H9 (cell line): ENCODE measurements at regions not wholly inside any gene's neighbourhood (a gene's known extent, or its start where the extent isn't known, plus 50 kb on each side); places are given as distances from the start of the nearest gene placed in this dataset.

Source experiments
- DNase-seq: peaks from one replicate; pipeline ENCODE4 v3.0.0-alpha.2; 2017
- H2AFZ ChIP-seq: one replicate; pipeline ENCODE4 v1.6.1; 2013; ENCODE audit warnings: mild to moderate bottlenecking, low read length, control low read depth, moderate library complexity
- H2AK5ac ChIP-seq: 2 replicates; pipeline ENCODE4 v1.6.1; 2013; ENCODE audit warnings: low read length, control low read depth, mixed read lengths; ENCODE audit not compliant: insufficient read length
- H2BK120ac ChIP-seq: one replicate; pipeline ENCODE4 v1.6.1; 2013; ENCODE audit warnings: low read depth, mild to moderate bottlenecking, low read length, control low read depth, inconsistent platforms; ENCODE audit not compliant: poor library complexity, severe bottlenecking
- H2BK12ac ChIP-seq: 2 replicates; pipeline ENCODE4 v1.6.1; 2013; ENCODE audit warnings: low read length, control low read depth, mixed read lengths, low read depth; ENCODE audit not compliant: insufficient read length
- H2BK15ac ChIP-seq: 2 replicates; pipeline ENCODE4 v1.6.1; 2013; ENCODE audit warnings: low read depth, low read length, control low read depth
- H2BK20ac ChIP-seq: one replicate; pipeline ENCODE4 v1.6.1; 2013; ENCODE audit warnings: low read depth, mild to moderate bottlenecking, low read length, control low read depth, inconsistent platforms; ENCODE audit not compliant: poor library complexity, severe bottlenecking
- H2BK5ac ChIP-seq: 2 replicates; pipeline ENCODE4 v1.6.1; 2013; ENCODE audit warnings: low read length, control low read depth, mixed read lengths; ENCODE audit not compliant: insufficient read length
- H3K14ac ChIP-seq: 2 replicates; pipeline ENCODE4 v1.6.1; 2013; ENCODE audit warnings: low read length, control low read depth; ENCODE audit not compliant: insufficient read depth
- H3K18ac ChIP-seq: 2 replicates; pipeline ENCODE4 v1.6.1; 2013; ENCODE audit warnings: low read depth, mild to moderate bottlenecking, mixed read lengths, low read length, control low read depth; ENCODE audit not compliant: insufficient read length
- H3K23ac ChIP-seq: 2 replicates; pipeline ENCODE4 v1.6.1; 2013; ENCODE audit warnings: low read length, control low read depth, mixed read lengths, low read depth; ENCODE audit not compliant: insufficient read length
- H3K23me2 ChIP-seq: 2 replicates; pipeline ENCODE4 v1.6.1; 2013; ENCODE audit warnings: low read depth, mild to moderate bottlenecking, mixed read lengths, low read length, control low read depth; ENCODE audit not compliant: insufficient read length, poor library complexity, severe bottlenecking
- H3K27ac ChIP-seq: 2 replicates; pipeline ENCODE4 v1.5.1; 2013; ENCODE audit warnings: low read length, control low read depth, mixed read lengths, low read depth; ENCODE audit not compliant: insufficient read length
- H3K27me3 ChIP-seq: 2 replicates; pipeline ENCODE4 v1.6.1; 2013; ENCODE audit warnings: low read length, control low read depth, inconsistent platforms; ENCODE audit not compliant: insufficient read depth
- H3K4ac ChIP-seq: 2 replicates; pipeline ENCODE4 v1.6.1; 2013; ENCODE audit warnings: low read depth, mild to moderate bottlenecking, control low read depth, inconsistent platforms, low read length, moderate library complexity
- H3K4me1 ChIP-seq: 2 replicates; pipeline ENCODE4 v1.6.1; 2013; ENCODE audit warnings: low read length, control low read depth, inconsistent platforms; ENCODE audit not compliant: insufficient read depth
- H3K4me2 ChIP-seq: 2 replicates; pipeline ENCODE4 v1.6.1; 2013; ENCODE audit warnings: low read length, control low read depth, mixed read lengths; ENCODE audit not compliant: insufficient read length, insufficient read depth
- H3K56ac ChIP-seq: 2 replicates; pipeline ENCODE4 v1.6.1; 2013; ENCODE audit warnings: low read depth, mild to moderate bottlenecking, mixed read lengths, low read length, control low read depth; ENCODE audit not compliant: insufficient read length
- H3K79me1 ChIP-seq: 2 replicates; pipeline ENCODE4 v1.6.1; 2013; ENCODE audit warnings: low read depth, mild to moderate bottlenecking, moderate library complexity, low read length, control low read depth, inconsistent platforms; ENCODE audit not compliant: insufficient read depth, poor library complexity, severe bottlenecking
- H3K79me2 ChIP-seq: 2 replicates; pipeline ENCODE4 v1.6.1; 2013; ENCODE audit warnings: low read length, control low read depth, inconsistent platforms; ENCODE audit not compliant: insufficient read depth
- H3K9ac ChIP-seq: 2 replicates; pipeline ENCODE4 v1.6.1; 2013; ENCODE audit warnings: low read length, control low read depth, mixed read lengths; ENCODE audit not compliant: insufficient read length; ENCODE audit errors: extremely low read depth
- H3K9me3 ChIP-seq: one replicate; pipeline ENCODE4 v1.6.1; 2013; ENCODE audit warnings: low read depth, low read length, inconsistent platforms; ENCODE audit not compliant: control insufficient read depth
- H3T11ph ChIP-seq: one replicate; pipeline ENCODE4 v1.6.1; 2013; ENCODE audit warnings: mild to moderate bottlenecking, low read length, control low read depth, inconsistent platforms
- H4K20me1 ChIP-seq: one replicate; pipeline ENCODE4 v1.6.1; 2013; ENCODE audit not compliant: control insufficient read depth, insufficient read length, insufficient read depth
- H4K5ac ChIP-seq: 2 replicates; pipeline ENCODE4 v1.6.1; 2013; ENCODE audit warnings: low read depth, mild to moderate bottlenecking, mixed read lengths, low read length, control low read depth; ENCODE audit not compliant: insufficient read length
- H4K8ac ChIP-seq: replicated peaks from 2 replicates; pipeline ENCODE4 v1.6.1; 2013; ENCODE audit warnings: low read length, control low read depth, mixed read lengths, low read depth; ENCODE audit not compliant: insufficient read length
- H4K91ac ChIP-seq: 2 replicates; pipeline ENCODE4 v1.6.1; 2013; ENCODE audit warnings: low read depth, mild to moderate bottlenecking, moderate library complexity, mixed read lengths, low read length, control low read depth; ENCODE audit not compliant: insufficient read length
- H3K27ac Mint-ChIP-seq, 3 experiments: 2 replicates in 2 of 3; 3 replicates in 1 of 3; pipeline ENCODE4 v1.8.0; 2020 to 2021; ENCODE audit warnings: mixed read lengths in 3 of 3, mild to moderate bottlenecking in 1 of 3, moderate library complexity in 1 of 3
- H3K27me3 Mint-ChIP-seq: 2 replicates; pipeline ENCODE4 v1.8.0; 2021; ENCODE audit warnings: low read depth, mild to moderate bottlenecking, moderate library complexity, mixed read lengths
- H3K36me3 Mint-ChIP-seq, 3 experiments: 2 replicates in 2 of 3; 3 replicates in 1 of 3; pipeline ENCODE4 v1.8.0; 2020 to 2021; ENCODE audit warnings: low read depth in 3 of 3, mixed read lengths in 3 of 3; ENCODE audit not compliant: insufficient read depth in 1 of 3
- H3K4me1 Mint-ChIP-seq, 2 experiments: 2 replicates each; pipeline ENCODE4 v1.8.0; 2020; ENCODE audit warnings: mixed read lengths in 2 of 2
- H3K4me3 Mint-ChIP-seq, 2 experiments: 2 replicates in 1 of 2; 3 replicates in 1 of 2; pipeline ENCODE4 v1.8.0; 2020 to 2021; ENCODE audit warnings: mild to moderate bottlenecking in 2 of 2, mixed read lengths in 2 of 2, moderate library complexity in 1 of 2
- H3K9me3 Mint-ChIP-seq, 2 experiments: 2 replicates in 1 of 2; 3 replicates in 1 of 2; pipeline ENCODE4 v1.8.0; 2020; ENCODE audit warnings: mild to moderate bottlenecking in 2 of 2, mixed read lengths in 2 of 2, moderate library complexity in 1 of 2
- CTCF ChIP-seq: fragments of 200-600 bp; sonication (generic); conservative IDR thresholded peaks from 3 replicates; pipeline ENCODE4 v1.8.0; 2021; ENCODE audit warnings: antibody characterized with exemption, mild to moderate bottlenecking
- WGBS: extraction: QIAGEN DNeasy Blood & Tissue Kit; methylation state at CpG from one replicate; pipeline ENCODE4 v1.1.7; 2013; ENCODE audit warnings: missing lambda C conversion rate, low lambda C conversion rate, mixed read lengths; ENCODE audit not compliant: insufficient read length; ENCODE audit errors: extremely low coverage; 5-methylcytosine and 5-hydroxymethylcytosine counted together

- H2BK5ac ChIP-seq: no peak overlapping the region
- no peaks in the 10 kb centered on the region for H3K79me1 ChIP-seq
- no peak overlapping the region for H2AK5ac ChIP-seq
- H2BK15ac ChIP-seq: no peak overlapping the region
- no peak overlapping the region for H4K5ac ChIP-seq
- H3K23ac ChIP-seq: no peak overlapping the region
- H4K20me1 ChIP-seq: no peaks in the 10 kb centered on the region
- Mint-ChIP-seq H3K36me3 (peaks cover 5 to 11% (median 11%) of the 10 kb centered on the region in 3 experiments), H3K4me3 (no peak overlapping the region), H3K27me3 (no peaks in the 10 kb centered on the region), H3K27ac (no peak overlapping the region), H3K9me3 (peaks cover 0 to 5% of the 10 kb centered on the region in 2 experiments; a peak in 1 of 5 replicates), H3K4me1 (no peaks in the 10 kb centered on the region)
- H3K9ac ChIP-seq: no peak overlapping the region
- WGBS: no CpG with 5 or more reads among the region's 5 CpGs
- no peak overlapping the region for H3K4me2 ChIP-seq
- no peak overlapping the region for H2BK120ac ChIP-seq
- H2BK12ac ChIP-seq: no peak overlapping the region
- no peaks in the 10 kb centered on the region for H3K23me2 ChIP-seq
- no peaks in the 10 kb centered on the region for H3K9me3 ChIP-seq
- no peak overlapping the region for H3K4ac ChIP-seq
- H4K91ac ChIP-seq: no peak overlapping the region
- H2AFZ ChIP-seq: no peak overlapping the region
- H4K8ac ChIP-seq: no peak overlapping the region
- H3T11ph ChIP-seq: no peak overlapping the region
- no peaks in the 10 kb centered on the region for H3K79me2 ChIP-seq
- TF ChIP-seq CTCF: no peak
- no peak overlapping the region for H3K18ac ChIP-seq
- DNase-seq: no peak
- no peak overlapping the region for H3K27ac ChIP-seq
- H3K4me1 ChIP-seq: no peaks in the 10 kb centered on the region
- no peak overlapping the region for H3K14ac ChIP-seq
- H2BK20ac ChIP-seq: no peak overlapping the region
- no peak overlapping the region for H3K56ac ChIP-seq
- H3K27me3 ChIP-seq: no peaks in the 10 kb centered on the region
These were observed 87.5 kb upstream of the KIF26B start for GRCh38 chr1:245067257-245067656.
